Nephron (organoid): ENCODE measurements at regions not wholly inside any gene's neighbourhood (a gene's known extent, or its start where the extent isn't known, plus 50 kb on each side); places are given as distances from the start of the nearest gene placed in this dataset.

Experiments used
- H3K27ac Mint-ChIP-seq, 3 experiments: 2 replicates each; pipeline ENCODE4 v1.8.0; 2020; ENCODE audit warnings: mixed read lengths in 3 of 3, mild to moderate bottlenecking in 2 of 3, moderate library complexity in 1 of 3
- H3K27me3 Mint-ChIP-seq: 2 replicates; pipeline ENCODE4 v1.8.0; 2021; ENCODE audit warnings: low read depth, mild to moderate bottlenecking, moderate library complexity, mixed read lengths
- H3K36me3 Mint-ChIP-seq: 2 replicates; pipeline ENCODE4 v1.8.0; 2020; ENCODE audit warnings: low read depth, mixed read lengths
- H3K4me1 Mint-ChIP-seq: 2 replicates; pipeline ENCODE4 v1.8.0; 2020; ENCODE audit warnings: mixed read lengths
- H3K4me3 Mint-ChIP-seq, 3 experiments: 2 replicates each; pipeline ENCODE4 v1.8.0; 2020; ENCODE audit warnings: mild to moderate bottlenecking in 3 of 3, mixed read lengths in 3 of 3, moderate library complexity in 2 of 3
- H3K9me3 Mint-ChIP-seq: 2 replicates; pipeline ENCODE4 v1.8.0; 2020; ENCODE audit warnings: mixed read lengths
- CTCF ChIP-seq, 3 experiments: fragments of 200-600 bp; sonication (generic); IDR thresholded peaks; one replicate each; pipeline ENCODE4 v1.5.0; 2021; ENCODE audit warnings: antibody characterized with exemption in 3 of 3; ENCODE audit not compliant: unreplicated experiment in 3 of 3

GRCh38 chr2:136062066-136062837, 55.7 kb downstream of the CXCR4 start:
- Mint-ChIP-seq H3K4me3 (peak overlapping the region in 2 of 3 experiments; percentile 1 to 2), H3K36me3 (no peaks in the 10 kb centered on the region), H3K9me3 (no peaks in the 10 kb centered on the region), H3K4me1 (peaks cover 72% of the 10 kb centered on the region), H3K27ac (peak overlapping the region; percentile 68 to 84 (median 73)), H3K27me3 (peaks cover 11% of the 10 kb centered on the region)
- TF ChIP-seq CTCF (IDR thresholded peaks at IDR 0.05; ENCODE audit: unreplicated experiment in 3 of 3) = no peak

GRCh38 chr2:136060416-136060815, 57.5 kb downstream of the CXCR4 start:
- Mint-ChIP-seq H3K4me1 (peaks cover 69% of the 10 kb centered on the region), H3K27me3 (peaks cover 8% of the 10 kb centered on the region), H3K9me3 (no peaks in the 10 kb centered on the region), H3K27ac (peak overlapping the region; percentile 15 to 28 (median 24)), H3K36me3 (no peaks in the 10 kb centered on the region), H3K4me3 (no peak overlapping the region)
- TF ChIP-seq CTCF (IDR thresholded peaks at IDR 0.05; ENCODE audit: unreplicated experiment in 3 of 3) = no peak

DNA sequence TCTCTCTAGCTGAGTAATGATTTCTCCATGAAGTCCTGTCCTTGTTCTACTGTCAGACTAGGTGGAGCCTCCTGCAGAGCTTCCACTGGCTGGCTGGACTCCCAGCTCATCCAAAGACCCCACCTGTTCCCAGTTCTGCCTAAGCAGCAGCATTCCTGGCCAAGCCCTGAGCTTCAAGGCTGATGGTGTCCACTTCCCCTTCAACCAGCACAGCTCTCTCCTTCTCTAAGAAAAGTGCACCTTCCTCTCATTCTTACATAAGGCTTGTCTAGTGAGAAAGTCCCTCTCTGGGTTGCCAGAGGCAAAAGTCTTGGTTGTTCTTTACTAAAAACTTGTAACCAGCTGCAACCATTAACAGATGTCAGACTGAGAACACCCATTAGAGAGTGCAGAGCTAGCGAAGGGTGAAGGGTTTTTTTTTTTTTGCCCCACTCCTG, 58.9 kb downstream of the CXCR4 start:
- Mint-ChIP-seq H3K4me3 (no peak overlapping the region), H3K4me1 (peaks cover 61% of the 10 kb centered on the region), H3K36me3 (no peaks in the 10 kb centered on the region), H3K27me3 (peaks cover 5% of the 10 kb centered on the region), H3K9me3 (no peaks in the 10 kb centered on the region), H3K27ac (peak overlapping the region; percentile 74 to 93 (median 85))
- no peak for TF ChIP-seq CTCF (IDR thresholded peaks at IDR 0.05; ENCODE audit: unreplicated experiment in 3 of 3)

- TF ChIP-seq CTCF (IDR thresholded peaks at IDR 0.05; ENCODE audit: unreplicated experiment in 3 of 3) = no peak
- Mint-ChIP-seq H3K36me3 (no peaks in the 10 kb centered on the region), H3K27ac (peak overlapping the region; percentile 64 to 93 (median 74)), H3K4me3 (no peak overlapping the region), H3K4me1 (peaks cover 53% of the 10 kb centered on the region), H3K9me3 (no peaks in the 10 kb centered on the region), H3K27me3 (no peaks in the 10 kb centered on the region)
Measured at GRCh38 chr2:136058262-136058661, 59.7 kb downstream of the CXCR4 start.

GRCh38 chr2:136057802-136058140, 60.2 kb downstream of the CXCR4 start:
- no peak for TF ChIP-seq CTCF (IDR thresholded peaks at IDR 0.05; ENCODE audit: unreplicated experiment in 3 of 3)
- H3K9me3 Mint-ChIP-seq = no peaks in the 10 kb centered on the region
- no peaks in the 10 kb centered on the region for H3K27me3 Mint-ChIP-seq
- no peaks in the 10 kb centered on the region for H3K36me3 Mint-ChIP-seq
- H3K4me1 Mint-ChIP-seq = peaks cover 55% of the 10 kb centered on the region
- no peak overlapping the region for H3K4me3 Mint-ChIP-seq
- peak overlapping the region; percentile 46 to 93 (median 74) for H3K27ac Mint-ChIP-seq
